Ovary (tissue), 3 donors: ENCODE measurements at regions not wholly inside any gene's neighbourhood (a gene's known extent, or its start where the extent isn't known, plus 50 kb on each side); places are given as distances from the start of the nearest gene placed in this dataset.

ENCODE experiments used
- POLR2A ChIP-seq: fragments of 450-650 bp; IDR thresholded peaks from one replicate; pipeline ENCODE4 v1.6.1; 2017; ENCODE audit warnings: antibody characterized with exemption, mild to moderate bottlenecking, moderate library complexity
- TF ChIP-seq, protein P1 (sequence below), 3 donors: fragments of 450-650 bp in 2 of 3; fragments of 200-600 bp in 1 of 3; IDR thresholded peaks; one replicate each; pipeline versions ENCODE4 v1.5.1 to v1.8.0; 2016 to 2022; ENCODE audit warnings: antibody characterized with exemption in 3 of 3, mild to moderate bottlenecking in 1 of 3
- donor health status: DM: no; HTN: no; CAD: no.

DNA sequence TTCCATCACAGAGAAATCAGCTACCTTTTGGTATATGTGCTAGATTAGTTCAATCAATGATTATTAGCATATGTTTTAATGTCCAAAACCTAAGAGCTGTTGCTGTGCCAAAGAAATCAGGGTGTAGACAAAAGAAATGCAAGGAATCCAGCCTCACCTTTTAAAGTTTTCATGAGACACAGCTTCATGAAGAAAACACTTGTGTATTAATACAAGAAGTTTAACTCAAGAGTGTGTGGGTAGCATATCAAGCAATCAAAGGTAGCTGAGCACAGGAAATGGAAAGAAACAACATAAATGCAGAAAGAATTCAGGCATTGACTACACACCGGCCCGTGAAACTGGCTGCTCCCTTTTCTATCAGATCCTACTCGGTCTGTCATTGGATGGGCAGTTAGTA lies 76.0 kb upstream of the CAV2 start:
- TF ChIP-seq, protein P1, sequence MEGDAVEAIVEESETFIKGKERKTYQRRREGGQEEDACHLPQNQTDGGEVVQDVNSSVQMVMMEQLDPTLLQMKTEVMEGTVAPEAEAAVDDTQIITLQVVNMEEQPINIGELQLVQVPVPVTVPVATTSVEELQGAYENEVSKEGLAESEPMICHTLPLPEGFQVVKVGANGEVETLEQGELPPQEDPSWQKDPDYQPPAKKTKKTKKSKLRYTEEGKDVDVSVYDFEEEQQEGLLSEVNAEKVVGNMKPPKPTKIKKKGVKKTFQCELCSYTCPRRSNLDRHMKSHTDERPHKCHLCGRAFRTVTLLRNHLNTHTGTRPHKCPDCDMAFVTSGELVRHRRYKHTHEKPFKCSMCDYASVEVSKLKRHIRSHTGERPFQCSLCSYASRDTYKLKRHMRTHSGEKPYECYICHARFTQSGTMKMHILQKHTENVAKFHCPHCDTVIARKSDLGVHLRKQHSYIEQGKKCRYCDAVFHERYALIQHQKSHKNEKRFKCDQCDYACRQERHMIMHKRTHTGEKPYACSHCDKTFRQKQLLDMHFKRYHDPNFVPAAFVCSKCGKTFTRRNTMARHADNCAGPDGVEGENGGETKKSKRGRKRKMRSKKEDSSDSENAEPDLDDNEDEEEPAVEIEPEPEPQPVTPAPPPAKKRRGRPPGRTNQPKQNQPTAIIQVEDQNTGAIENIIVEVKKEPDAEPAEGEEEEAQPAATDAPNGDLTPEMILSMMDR (IDR thresholded peaks at IDR 0.05) = no peak
- TF ChIP-seq POLR2A = no peak
